ENCODE measurements at regions not wholly inside any gene's neighbourhood (a gene's known extent, or its start where the extent isn't known, plus 50 kb on each side); places are given as distances from the start of the nearest gene placed in this dataset.

GRCh38 chr4:71156616-71157015 lies 163.2 kb downstream of the DCK start:
- no peak for DNase-seq (ENCODE audit: low spot score)

- DNase-seq (ENCODE audit: low spot score), result no peak
Measured at GRCh38 chr4:71162386-71162785, 168.9 kb downstream of the DCK start.

- DNase-seq (ENCODE audit: low spot score), result no peak
Measured at GRCh38 chr4:71163317-71163716, 169.9 kb downstream of the DCK start.

GRCh38 chr4:71167083-71167482 lies 171.7 kb upstream of the SLC4A4 start:
- no peak for DNase-seq (ENCODE audit: low spot score)

GRCh38 chr4:71171592-71171991 lies 167.2 kb upstream of the SLC4A4 start:
- no peak for DNase-seq (ENCODE audit: low spot score)

- no peak for DNase-seq (ENCODE audit: low spot score)
Measured at GRCh38 chr4:71181332-71181731, 157.5 kb upstream of the SLC4A4 start.

GRCh38 chr4:71184195-71184781 lies 154.5 kb upstream of the SLC4A4 start:
- peak; percentile 81 for DNase-seq (ENCODE audit: low spot score)

GRCh38 chr4:71185037-71185436 lies 153.8 kb upstream of the SLC4A4 start:
- DNase-seq (ENCODE audit: low spot score), result no peak

- DNase-seq (ENCODE audit: low spot score), result no peak
Measured at GRCh38 chr4:71186257-71186565, 152.6 kb upstream of the SLC4A4 start.

- DNase-seq (ENCODE audit: low spot score), result peak; percentile 55
Measured at GRCh38 chr4:71186566-71187403, 152.0 kb upstream of the SLC4A4 start.

GRCh38 chr4:71187404-71188155 lies 151.2 kb upstream of the SLC4A4 start:
- peak; percentile 23 for DNase-seq (ENCODE audit: low spot score)

- peak; percentile 41 for DNase-seq (ENCODE audit: low spot score)
Measured at GRCh38 chr4:71188156-71188640, 150.6 kb upstream of the SLC4A4 start.

GRCh38 chr4:71188951-71189350 lies 149.9 kb upstream of the SLC4A4 start:
- DNase-seq (ENCODE audit: low spot score), result no peak

- peak; percentile 25 for DNase-seq (ENCODE audit: low spot score)
Measured at GRCh38 chr4:71189471-71189870, 149.3 kb upstream of the SLC4A4 start.

GRCh38 chr4:71194454-71194853 lies 144.4 kb upstream of the SLC4A4 start:
- no peak for DNase-seq (ENCODE audit: low spot score)

GRCh38 chr4:71195924-71196323 lies 142.9 kb upstream of the SLC4A4 start:
- DNase-seq (ENCODE audit: low spot score), result no peak

GRCh38 chr4:71198958-71199357 lies 139.9 kb upstream of the SLC4A4 start:
- no peak for DNase-seq (ENCODE audit: low spot score)

- DNase-seq (ENCODE audit: low spot score), result no peak
Measured at GRCh38 chr4:71201057-71201456, 137.8 kb upstream of the SLC4A4 start.

GRCh38 chr4:71201817-71202576 lies 136.8 kb upstream of the SLC4A4 start:
- no peak for DNase-seq (ENCODE audit: low spot score)

GRCh38 chr4:71202705-71203104 lies 136.1 kb upstream of the SLC4A4 start:
- DNase-seq (ENCODE audit: low spot score), result no peak

GRCh38 chr4:71204056-71204455 lies 134.8 kb upstream of the SLC4A4 start:
- DNase-seq (ENCODE audit: low spot score), result no peak

- no peak for DNase-seq (ENCODE audit: low spot score)
Measured at GRCh38 chr4:71206763-71207162, 132.1 kb upstream of the SLC4A4 start.
